SU-DHL-6 (cell line): ENCODE measurements at regions not wholly inside any gene's neighbourhood (a gene's known extent, or its start where the extent isn't known, plus 50 kb on each side); places are given as distances from the start of the nearest gene placed in this dataset.

Experiments used
- H2AFZ ChIP-seq: fragments of 200-600 bp; sonication (generic); 2 replicates; pipeline ENCODE4 v1.6.1; 2014; ENCODE audit warnings: low read depth, mild to moderate bottlenecking, moderate library complexity, mixed read lengths, antibody characterized with exemption, low read length; ENCODE audit not compliant: severe bottlenecking
- H3F3A ChIP-seq: fragments of 200-600 bp; shearing (Covaris generic); 2 replicates; pipeline ENCODE4 v1.6.0; 2016; ENCODE audit warnings: antibody characterized with exemption, mild to moderate bottlenecking; ENCODE audit not compliant: insufficient read depth
- H3K27ac ChIP-seq: fragments of 200-600 bp; sonication (generic); 2 replicates; pipeline ENCODE4 v1.5.1; 2016; ENCODE audit warnings: low read depth, mild to moderate bottlenecking, low read length, moderate library complexity, mixed read lengths
- H3K27me3 ChIP-seq: fragments of 200-600 bp; sonication (generic), shearing (Covaris generic); 2 replicates; pipeline ENCODE4 v1.6.0; 2014; ENCODE audit warnings: mild to moderate bottlenecking, low read length
- H3K36me3 ChIP-seq: fragments of 200-600 bp; sonication (generic); 2 replicates; pipeline ENCODE4 v1.6.1; 2014; ENCODE audit warnings: mild to moderate bottlenecking, low read length, mixed read lengths
- H3K4me2 ChIP-seq: fragments of 300-600, 200-600 bp; shearing (Covaris generic), sonication (generic); 2 replicates; pipeline ENCODE4 v1.6.0; 2014; ENCODE audit warnings: low read length, low read depth, mild to moderate bottlenecking; ENCODE audit not compliant: poor library complexity, severe bottlenecking
- H3K4me3 ChIP-seq: fragments of 200-600 bp; sonication (generic); 2 replicates; pipeline ENCODE4 v1.5.1; 2014; ENCODE audit warnings: antibody characterized with exemption, low read length, mild to moderate bottlenecking, mixed read lengths; ENCODE audit not compliant: insufficient read depth, poor library complexity, severe bottlenecking
- H3K79me2 ChIP-seq: fragments of 200-600 bp; sonication (generic); 2 replicates; pipeline ENCODE4 v1.6.1; 2014; ENCODE audit warnings: mild to moderate bottlenecking, low read length, moderate library complexity; ENCODE audit not compliant: insufficient read depth
- H3K9ac ChIP-seq: fragments of 200-600 bp; sonication (generic); 2 replicates; pipeline ENCODE4 v1.7.0; 2014; ENCODE audit warnings: mild to moderate bottlenecking, low read length
- H3K9me2 ChIP-seq: fragments of 200-600 bp; sonication (generic); replicated peaks from 2 replicates; pipeline ENCODE4 v1.6.1; 2014; ENCODE audit warnings: low read length; ENCODE audit not compliant: insufficient read depth
- H3K9me3 ChIP-seq: fragments of 200-600 bp; sonication (generic); 2 replicates; pipeline ENCODE4 v1.6.1; 2014; ENCODE audit warnings: low read length, mixed read lengths; ENCODE audit not compliant: insufficient read depth
- H4K20me1 ChIP-seq: fragments of 200-600 bp; sonication (generic); 2 replicates; pipeline ENCODE4 v1.6.1; 2014; ENCODE audit warnings: low read depth, mild to moderate bottlenecking, antibody characterized with exemption, low read length, moderate library complexity, mixed read lengths
- CTCF ChIP-seq: fragments of 200-600 bp; sonication (generic); IDR thresholded peaks from one replicate; pipeline ENCODE4 v1.5.1; 2017; ENCODE audit warnings: antibody characterized with exemption, mild to moderate bottlenecking, low read length, moderate library complexity; ENCODE audit not compliant: insufficient read depth, poor library complexity, severe bottlenecking
- EZH2phosphoT487 ChIP-seq: fragments of 200-600 bp; sonication (generic), shearing (Covaris generic); conservative IDR thresholded peaks from 2 replicates; pipeline ENCODE4 v1.6.1; 2018; ENCODE audit warnings: mild to moderate bottlenecking, antibody characterized with exemption, low read length, moderate library complexity, mixed read lengths

DNA sequence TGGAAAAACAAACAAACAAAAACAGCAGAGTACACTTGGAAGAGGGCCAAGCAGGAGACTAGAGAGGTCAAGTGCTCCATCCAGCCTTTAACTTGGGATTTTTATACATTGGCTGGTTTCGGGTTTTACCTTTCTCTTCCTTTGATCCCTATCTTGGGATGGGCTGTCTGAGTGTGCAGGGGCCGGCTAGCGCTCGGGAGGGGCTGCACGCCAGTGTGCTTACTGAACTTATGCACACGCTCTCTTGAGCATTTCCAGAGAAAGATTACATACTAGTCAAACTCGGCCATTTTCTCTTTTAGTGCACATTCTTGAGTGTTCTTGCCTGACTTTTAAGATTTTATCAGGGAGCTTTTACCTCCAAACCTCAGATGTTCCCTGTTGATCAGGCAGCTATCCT, 707.8 kb downstream of the DSC3 start:
- H3K36me3 ChIP-seq, result no peaks in the 10 kb centered on the region
- no peaks in the 10 kb centered on the region for H3K9me2 ChIP-seq
- H2AFZ ChIP-seq, result no peak overlapping the region
- no peak overlapping the region for H3K9ac ChIP-seq
- H3K4me3 ChIP-seq, result no peak overlapping the region
- H3K4me2 ChIP-seq, result no peak overlapping the region
- no peak overlapping the region for H3K27ac ChIP-seq
- no peaks in the 10 kb centered on the region for H3F3A ChIP-seq
- TF ChIP-seq EZH2phosphoT487 (no peak), CTCF (no peak)
- no peaks in the 10 kb centered on the region for H3K27me3 ChIP-seq
- no peaks in the 10 kb centered on the region for H3K9me3 ChIP-seq
- H3K79me2 ChIP-seq, result no peaks in the 10 kb centered on the region
- H4K20me1 ChIP-seq, result no peaks in the 10 kb centered on the region

- Histone ChIP-seq H3K27me3 (no peaks in the 10 kb centered on the region), H3F3A (no peaks in the 10 kb centered on the region), H3K9me3 (no peaks in the 10 kb centered on the region), H4K20me1 (no peaks in the 10 kb centered on the region; the same call in 1 of the 2 replicates), H3K27ac (no peak overlapping the region), H3K36me3 (no peaks in the 10 kb centered on the region), H3K9me2 (no peaks in the 10 kb centered on the region), H3K9ac (no peak overlapping the region), H3K79me2 (no peaks in the 10 kb centered on the region), H3K4me3 (no peak overlapping the region), H3K4me2 (no peak overlapping the region), H2AFZ (no peak overlapping the region)
- TF ChIP-seq CTCF (no peak), EZH2phosphoT487 (no peak)
Observed at GRCh38 chr18:30333310-30333709, 709.2 kb downstream of the DSC3 start.

- no peak overlapping the region for H3K9ac ChIP-seq
- no peak overlapping the region for H2AFZ ChIP-seq
- no peaks in the 10 kb centered on the region for H3K36me3 ChIP-seq
- H4K20me1 ChIP-seq, result no peaks in the 10 kb centered on the region; the same call in 1 of the 2 replicates
- no peaks in the 10 kb centered on the region for H3K79me2 ChIP-seq
- H3K4me2 ChIP-seq, result no peak overlapping the region
- no peaks in the 10 kb centered on the region for H3F3A ChIP-seq
- no peak overlapping the region for H3K27ac ChIP-seq
- H3K4me3 ChIP-seq, result no peak overlapping the region
- TF ChIP-seq CTCF, result no peak
- TF ChIP-seq EZH2phosphoT487, result no peak
- H3K9me3 ChIP-seq, result no peaks in the 10 kb centered on the region
- no peaks in the 10 kb centered on the region for H3K9me2 ChIP-seq
- H3K27me3 ChIP-seq, result no peaks in the 10 kb centered on the region
Observed at GRCh38 chr18:30328839-30329238, 713.7 kb downstream of the DSC3 start.
